ENCODE measurements at regions not wholly inside any gene's neighbourhood (a gene's known extent, or its start where the extent isn't known, plus 50 kb on each side); places are given as distances from the start of the nearest gene placed in this dataset.

GRCh38 chr6:84461461-84461860 lies 234.0 kb upstream of the CEP162 start (continued):
- TF ChIP-seq USF1 (CRISPR knock-in tag; IDR thresholded peaks at IDR 0.05) (no peak), NCOA1 (IDR thresholded peaks at IDR 0.05; ENCODE audit: low read depth) (no peak), ASH1L (IDR thresholded peaks at IDR 0.05; ENCODE audit: borderline replicate concordance, low read depth, partially characterized antibody) (no peak), EGR1 (conservative IDR thresholded peaks at IDR 0.05) (no peak), SMARCC2 (IDR thresholded peaks at IDR 0.05; ENCODE audit: low read depth) (no peak), SP1 (CRISPR knock-in tag; IDR thresholded peaks at IDR 0.05) (no peak), RBM22 (IDR thresholded peaks at IDR 0.05; ENCODE audit: low read depth, low read length, poor library complexity, severe bottlenecking) (no peak), MCM7 (IDR thresholded peaks at IDR 0.05) (no peak), STAG1 (CRISPR knock-in tag; IDR thresholded peaks at IDR 0.05; ENCODE audit: borderline replicate concordance) (no peak)

- CTCF ChIA-PET (ENCODE audit: low intra/inter-chr PET ratio): interaction anchor here (0.5 kb wide), 1 partner anchor 500 kb away, joined by 3 read pairs; no protein-coding TSS in a partner anchor
- FAIRE-seq: no peak
- TF ChIP-seq ZBTB49 (CRISPR knock-in tag; IDR thresholded peaks at IDR 0.05; ENCODE audit: borderline replicate concordance) (no peak), SMARCE1 (IDR thresholded peaks at IDR 0.05) (no peak), PKNOX1 (IDR thresholded peaks at IDR 0.05) (no peak), MXD1 (CRISPR knock-in tag; IDR thresholded peaks at IDR 0.05; ENCODE audit: borderline replicate concordance, poor library complexity, severe bottlenecking) (no peak), HDAC6 (IDR thresholded peaks at IDR 0.05; ENCODE audit: low read depth, low read length) (no peak), ESRRB (CRISPR knock-in tag; IDR thresholded peaks at IDR 0.05; ENCODE audit: borderline replicate concordance) (no peak), NFYB (IDR thresholded peaks at IDR 0.05; ENCODE audit: extremely low read depth, insufficient read length) (no peak), ELF4 (CRISPR knock-in tag; IDR thresholded peaks at IDR 0.05) (no peak)
Observed at GRCh38 chr6:84460491-84460890, 233.0 kb upstream of the CEP162 start.

More at GRCh38 chr6:84460491-84460890, 233.0 kb upstream of the CEP162 start:
- Histone ChIP-seq H3K9me3 (replicated peaks; ENCODE audit: control insufficient read depth, insufficient read depth, low read depth, low read length) (no peaks in the 10 kb centered on the region), H4K20me1 (replicated peaks; ENCODE audit: control insufficient read depth, insufficient read depth, low read length) (no peaks in the 10 kb centered on the region), H3K4me1 (replicated peaks in 1 of 2; ENCODE audit: control insufficient read depth in 2 of 2, insufficient read depth in 2 of 2, low read length in 2 of 2) (no peaks in the 10 kb centered on the region), H2AFZ (ENCODE audit: low read depth, low read length) (no peak overlapping the region), H3K27ac (ENCODE audit: extremely low read depth, low read depth, low read length) (no peak overlapping the region), H3K36me3 (ENCODE audit: control insufficient read depth, insufficient read depth, low read length) (no peaks in the 10 kb centered on the region), H3K4me3 (no peak overlapping the region), H3K27me3 (ENCODE audit: control insufficient read depth in 2 of 2, insufficient read depth in 2 of 2, low read length in 2 of 2) (peaks cover 4 to 5% of the 10 kb centered on the region in 2 experiments; a peak in 2 of 5 replicates), H3K9me1 (ENCODE audit: control insufficient read depth, insufficient read depth, low read length) (no peaks in the 10 kb centered on the region), H3K79me2 (ENCODE audit: control insufficient read depth, insufficient read depth, low read length) (no peaks in the 10 kb centered on the region), H3K9ac (ENCODE audit: insufficient read depth in 1 of 2, low read depth in 2 of 2, low read length in 2 of 2) (no peak overlapping the region), H3K4me2 (ENCODE audit: insufficient read depth, low read length) (no peak overlapping the region)
- ATAC-seq (no peak), DNase-seq (ENCODE audit: extremely low read depth in 1 of 4, low spot score in 3 of 4) (no peak)
- POLR2A ChIA-PET: no interaction called here
- intact Hi-C loops (cut with micrococcal nuclease) (no loop called here), in situ Hi-C loops (cut with MboI) (no loop called here)
- BruUV-seq (replicated peaks): no TSS peak

Data from K562 (cell line).